H1 (cell line): ENCODE measurements at regions not wholly inside any gene's neighbourhood (a gene's known extent, or its start where the extent isn't known, plus 50 kb on each side); places are given as distances from the start of the nearest gene placed in this dataset.

Experiments
- CTCF ChIA-PET: fragments of 300-600 bp; sonication (Branson Sonifier 250); formaldehyde crosslinking; loops from one replicate; lab custom pipeline; 2021; ENCODE audit not compliant: partially characterized antibody; lab: Charles Lee
- POLR2A ChIA-PET: fragments of 300-600 bp; sonication (Branson Sonifier 250); formaldehyde crosslinking; loops from one replicate; lab custom pipeline; 2021; ENCODE audit warnings: inconsistent platforms; ENCODE audit not compliant: partially characterized antibody; lab: Charles Lee
- DNase-seq, 2 experiments: peaks; one replicate each; pipeline versions ENCODE4 v3.0.0 to v3.0.0-alpha.2; 2010 to 2022; ENCODE audit warnings: low spot score in 2 of 2, low read depth in 1 of 2, mixed read lengths in 1 of 2
- FAIRE-seq: peaks from 2 replicates; lab custom pipeline; 2011; peaks lifted over from hg19 to GRCh38; lab: Jason Lieb, UNC
- H2AFZ ChIP-seq: 2 replicates; pipeline ENCODE4 v1.8.1; 2012; ENCODE audit warnings: low read length, inconsistent platforms
- H2AK5ac ChIP-seq: 2 replicates; pipeline ENCODE4 v1.6.1; 2013; ENCODE audit warnings: low read depth, low read length
- H2BK120ac ChIP-seq: replicated peaks from 2 replicates; pipeline ENCODE3; 2013; ENCODE audit warnings: low read depth, low read length, inconsistent platforms
- H2BK12ac ChIP-seq: 2 replicates; pipeline ENCODE4 v1.6.1; 2013; ENCODE audit warnings: low read depth, low read length
- H2BK15ac ChIP-seq: 2 replicates; pipeline ENCODE4 v1.6.1; 2013; ENCODE audit warnings: low read length
- H2BK20ac ChIP-seq: 2 replicates; pipeline ENCODE4 v1.6.1; 2013; ENCODE audit warnings: low read length
- H2BK5ac ChIP-seq: 2 replicates; pipeline ENCODE4 v1.6.1; 2013; ENCODE audit warnings: low read depth, low read length
- H3K14ac ChIP-seq: 2 replicates; pipeline ENCODE4 v1.6.1; 2013; ENCODE audit warnings: inconsistent platforms; ENCODE audit not compliant: insufficient read length
- H3K18ac ChIP-seq: 2 replicates; pipeline ENCODE4 v1.6.1; 2013; ENCODE audit warnings: low read length; ENCODE audit errors: extremely low read depth
- H3K23ac ChIP-seq: 2 replicates; pipeline ENCODE4 v1.6.1; 2013; ENCODE audit warnings: inconsistent platforms; ENCODE audit not compliant: insufficient read length
- H3K23me2 ChIP-seq: 2 replicates; pipeline ENCODE4 v1.6.1; 2013; ENCODE audit warnings: low read depth, low read length
- H3K27ac ChIP-seq: 2 replicates; pipeline ENCODE4 v1.6.1; 2011; ENCODE audit warnings: low read depth, low read length, inconsistent platforms
- H3K27me3 ChIP-seq, 4 experiments: replicated peaks in 1 of 4; 1 replicate in 1 of 4; 2 replicates in 3 of 4; pipeline versions ENCODE4 v1.6.1 to v1.8.1; 2011 to 2013; ENCODE audit warnings: low read length in 3 of 4, mild to moderate bottlenecking in 3 of 4, inconsistent platforms in 2 of 4, mixed read lengths in 2 of 4, moderate library complexity in 1 of 4; ENCODE audit not compliant: control insufficient read depth in 3 of 4, insufficient read depth in 3 of 4; ENCODE audit errors: extremely low read depth in 1 of 4
- H3K36me3 ChIP-seq, 4 experiments: 2 replicates each; pipeline versions ENCODE4 v1.6.1 to v1.8.1; 2011 to 2013; ENCODE audit warnings: mild to moderate bottlenecking in 4 of 4, low read length in 3 of 4, moderate library complexity in 2 of 4, control low read depth in 1 of 4, inconsistent platforms in 1 of 4; ENCODE audit not compliant: insufficient read depth in 4 of 4, control insufficient read depth in 2 of 4
- H3K4ac ChIP-seq: replicated peaks from 2 replicates; pipeline ENCODE3; 2013; ENCODE audit warnings: low read length, low read depth, mixed read lengths, inconsistent platforms; ENCODE audit not compliant: insufficient read length
- H3K4me1 ChIP-seq, 4 experiments: replicated peaks in 1 of 4; 1 replicate in 1 of 4; 2 replicates in 3 of 4; pipeline versions ENCODE4 v1.6.1 to v1.8.1; 2011 to 2013; ENCODE audit warnings: low read length in 3 of 4, inconsistent platforms in 2 of 4, mixed read lengths in 1 of 4; ENCODE audit not compliant: insufficient read depth in 4 of 4, control insufficient read depth in 3 of 4
- H3K4me2 ChIP-seq, 2 experiments: 2 replicates each; pipeline versions ENCODE4 v1.6.1 to v1.8.1; 2011 to 2013; ENCODE audit warnings: low read depth in 2 of 2, low read length in 2 of 2, control low read depth in 1 of 2, inconsistent platforms in 1 of 2, mild to moderate bottlenecking in 1 of 2; ENCODE audit not compliant: insufficient read depth in 1 of 2
- H3K4me3 ChIP-seq, 4 experiments: fragments of 200-600, 300-600 bp in 1 of 4; sonication (generic), shearing (Covaris generic), sonication (Bioruptor Twin) in 1 of 4; 2 replicates each; pipeline versions ENCODE4 v1.5.1 to v1.8.1; 2011 to 2016; ENCODE audit warnings: low read length in 4 of 4, low read depth in 3 of 4, control low read depth in 2 of 4, inconsistent platforms in 2 of 4, mild to moderate bottlenecking in 2 of 4, mixed read lengths in 1 of 4, moderate library complexity in 1 of 4; ENCODE audit not compliant: insufficient read depth in 2 of 4; ENCODE audit errors: extremely low read depth in 1 of 4
- H3K56ac ChIP-seq: replicated peaks from 2 replicates; pipeline ENCODE3; 2013; ENCODE audit warnings: low read depth, mild to moderate bottlenecking, mixed read lengths, low read length, inconsistent platforms; ENCODE audit not compliant: insufficient read length
- H3K79me1 ChIP-seq: 2 replicates; pipeline ENCODE4 v1.6.1; 2013; ENCODE audit warnings: low read depth, low read length, control low read depth
- H3K79me2 ChIP-seq, 2 experiments: 2 replicates each; pipeline versions ENCODE4 v1.6.1 to v1.8.1; 2012 to 2013; ENCODE audit warnings: low read length in 2 of 2, mild to moderate bottlenecking in 2 of 2, inconsistent platforms in 1 of 2; ENCODE audit not compliant: insufficient read depth in 2 of 2, control insufficient read depth in 1 of 2
- H3K9ac ChIP-seq, 4 experiments: replicated peaks in 1 of 4; 1 replicate in 1 of 4; 2 replicates in 3 of 4; pipeline versions ENCODE4 v1.6.1 to v1.8.1; 2011 to 2013; ENCODE audit warnings: low read depth in 3 of 4, low read length in 3 of 4, control low read depth in 2 of 4, mild to moderate bottlenecking in 2 of 4, moderate library complexity in 2 of 4, inconsistent platforms in 1 of 4; ENCODE audit errors: extremely low read depth in 1 of 4
- H3K9me3 ChIP-seq, 2 experiments: 2 replicates each; pipeline versions ENCODE4 v1.6.1 to v1.8.1; 2012 to 2013; ENCODE audit warnings: mild to moderate bottlenecking in 2 of 2, moderate library complexity in 2 of 2, control low read depth in 1 of 2, inconsistent platforms in 1 of 2, low read depth in 1 of 2, low read length in 1 of 2, mixed read lengths in 1 of 2; ENCODE audit not compliant: insufficient read depth in 2 of 2
- H4K20me1 ChIP-seq, 2 experiments: replicated peaks in 1 of 2; 2 replicates each; pipeline versions ENCODE3 to v1.8.1; 2011 to 2013; ENCODE audit warnings: inconsistent platforms in 2 of 2, low read length in 2 of 2, mild to moderate bottlenecking in 1 of 2; ENCODE audit not compliant: insufficient read depth in 2 of 2, control insufficient read depth in 1 of 2
- H4K5ac ChIP-seq: 2 replicates; pipeline ENCODE4 v1.6.1; 2013; ENCODE audit warnings: low read length, low read depth, mixed read lengths, inconsistent platforms; ENCODE audit not compliant: insufficient read length
- H4K8ac ChIP-seq: 2 replicates; pipeline ENCODE4 v1.8.0; 2013; ENCODE audit warnings: mild to moderate bottlenecking, moderate library complexity, low read length, inconsistent platforms; ENCODE audit not compliant: insufficient read depth; ENCODE audit errors: extremely low read depth
- H4K91ac ChIP-seq: replicated peaks from 2 replicates; pipeline ENCODE3; 2013; ENCODE audit warnings: low read length, mixed read lengths, inconsistent platforms; ENCODE audit not compliant: insufficient read length
- CEBPB ChIP-seq: IDR thresholded peaks from 2 replicates; pipeline ENCODE4 v1.6.1; 2012; ENCODE audit warnings: low read depth, low read length
- CTBP2 ChIP-seq: IDR thresholded peaks from 2 replicates; pipeline ENCODE4 v1.7.0; 2011; ENCODE audit warnings: borderline replicate concordance, mild to moderate bottlenecking, moderate library complexity, mixed read lengths, low read length; ENCODE audit not compliant: insufficient read depth, insufficient read length
- E2F6 ChIP-seq: IDR thresholded peaks from 2 replicates; pipeline ENCODE4 v1.6.1; 2012; ENCODE audit warnings: inconsistent platforms
- GTF2F1 ChIP-seq: IDR thresholded peaks from 2 replicates; pipeline ENCODE4 v1.6.1; 2012; ENCODE audit warnings: low read depth, low read length, improper control_type of control experiment, borderline replicate concordance
- JUND ChIP-seq: IDR thresholded peaks from 2 replicates; pipeline ENCODE4 v1.6.1; 2011; ENCODE audit warnings: mild to moderate bottlenecking, improper control_type of control experiment, low read length
- KDM4A ChIP-seq: IDR thresholded peaks from one replicate; pipeline ENCODE4 v1.7.1; 2012; ENCODE audit warnings: low read depth, mild to moderate bottlenecking, moderate library complexity, low read length, inconsistent platforms; ENCODE audit not compliant: severe bottlenecking
- PHF8 ChIP-seq: fragments of 200-600 bp; sonication (generic); conservative IDR thresholded peaks from 2 replicates; pipeline ENCODE4 v1.7.1; 2012; ENCODE audit warnings: low read depth, mild to moderate bottlenecking, inconsistent platforms, low read length, moderate library complexity
- SRF ChIP-seq: IDR thresholded peaks from 2 replicates; pipeline ENCODE4 v1.6.1; 2011; ENCODE audit warnings: mild to moderate bottlenecking, low read depth, low read length, moderate library complexity
- TAF1 ChIP-seq: IDR thresholded peaks from 2 replicates; pipeline ENCODE4 v1.6.1; 2011; ENCODE audit warnings: mild to moderate bottlenecking, low read depth, low read length
- ZNF274 ChIP-seq: IDR thresholded peaks from 2 replicates; pipeline ENCODE4 v1.7.0; 2012; ENCODE audit warnings: low read length, borderline replicate concordance; ENCODE audit errors: extremely low read depth
- WGBS, 2 experiments: shearing (Covaris generic) in 1 of 2; methylation state at CpG; one replicate each; pipeline versions ENCODE4 v1.1.6 to v1.1.7; 2013 to 2015; ENCODE audit warnings: low lambda C conversion rate in 2 of 2, mixed read lengths in 2 of 2, inconsistent platforms in 1 of 2, low coverage in 1 of 2, missing lambda C conversion rate in 1 of 2; ENCODE audit not compliant: insufficient replicate concordance in 2 of 2, insufficient coverage in 1 of 2, insufficient read length in 1 of 2; ENCODE audit errors: extremely low coverage in 1 of 2, missing lambda C conversion rate in 1 of 2; 5-methylcytosine and 5-hydroxymethylcytosine counted together

DNA sequence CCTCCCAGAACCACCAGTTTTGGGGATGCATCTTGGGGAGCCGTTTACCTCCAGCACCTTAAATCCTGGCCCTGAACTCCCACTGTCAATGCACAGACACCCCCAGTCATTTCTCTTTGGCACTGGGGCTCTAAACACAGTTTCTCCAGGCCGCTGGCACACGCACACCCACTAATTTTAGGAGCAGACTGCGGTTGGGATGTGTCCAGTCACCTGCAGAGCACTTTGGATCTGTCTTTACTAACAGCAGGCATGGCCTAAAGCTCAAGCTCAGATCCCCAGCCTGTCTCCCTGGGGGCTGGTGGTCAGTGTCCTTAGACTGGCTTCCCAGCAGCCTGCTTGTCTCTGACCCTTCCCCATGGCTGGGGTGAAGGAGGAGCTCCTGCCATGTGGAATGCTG lies 49.9 kb downstream of the SYNE3 start:
- no peaks in the 10 kb centered on the region; a peak in 1 of 7 replicates for H3K27me3 ChIP-seq
- no peak overlapping the region for H3K4me3 ChIP-seq
- no peak overlapping the region for H4K8ac ChIP-seq
- no peak overlapping the region for H3K23ac ChIP-seq
- no peaks in the 10 kb centered on the region for H3K9me3 ChIP-seq
- H2BK20ac ChIP-seq, result no peak overlapping the region
- H3K56ac ChIP-seq, result no peak overlapping the region
- H3K36me3 ChIP-seq, result no peaks in the 10 kb centered on the region
- FAIRE-seq (no peak), DNase-seq (no peak)
- H4K91ac ChIP-seq, result no peak overlapping the region
- H3K9ac ChIP-seq, result no peak overlapping the region
- POLR2A ChIA-PET, result interaction anchor here (0.6 kb wide), 1 partner anchor 199 kb away, joined by 3 read pairs; no protein-coding TSS in a partner anchor
- no peak overlapping the region for H2BK15ac ChIP-seq
- H3K79me2 ChIP-seq, result no peaks in the 10 kb centered on the region
- no peak overlapping the region for H2AK5ac ChIP-seq
- H3K79me1 ChIP-seq, result no peaks in the 10 kb centered on the region; the same call in 1 of the 2 replicates
- no peak overlapping the region for H2BK12ac ChIP-seq
- H3K14ac ChIP-seq, result no peak overlapping the region
- H4K5ac ChIP-seq, result no peak overlapping the region
- peaks cover 0 to 3% (median 1%) of the 10 kb centered on the region in 4 experiments; a peak in 5 of 7 replicates for H3K4me1 ChIP-seq
- H3K4me2 ChIP-seq, result no peak overlapping the region
- no peak overlapping the region for H3K18ac ChIP-seq
- peaks cover 8% of the 10 kb centered on the region; the same call in 1 of the 2 replicates for H3K23me2 ChIP-seq
- no peak overlapping the region for H2BK120ac ChIP-seq
- no peak for TF ChIP-seq KDM4A
- no peak for TF ChIP-seq E2F6
- no peak for TF ChIP-seq PHF8
- TF ChIP-seq TAF1, result no peak
- no peak for TF ChIP-seq ZNF274
- no peak for TF ChIP-seq CEBPB
- no peak for TF ChIP-seq JUND
- TF ChIP-seq SRF, result no peak
- TF ChIP-seq CTBP2, result no peak
- no peak for TF ChIP-seq GTF2F1
- 75% methylated on average over 4 of the region's 4 CpGs; no CpG with 5 or more reads in 1 of the 2 experiments for WGBS, 2 experiments
- H2AFZ ChIP-seq, result no peak overlapping the region
- CTCF ChIA-PET, result interaction anchor here (0.6 to 10.5 kb wide), 5 partner anchors 18 to 162 kb away, joined by 3 to 129 read pairs (median 4); no protein-coding TSS in a partner anchor
- no peak overlapping the region for H3K27ac ChIP-seq
- no peak overlapping the region for H3K4ac ChIP-seq
- H4K20me1 ChIP-seq, result no peaks in the 10 kb centered on the region
- H2BK5ac ChIP-seq, result no peak overlapping the region
